GM12878 (cell line): ENCODE measurements at regions not wholly inside any gene's neighbourhood (a gene's known extent, or its start where the extent isn't known, plus 50 kb on each side); places are given as distances from the start of the nearest gene placed in this dataset.

Experiments
- BHLHE40 ChIP-seq, 2 experiments: fragments of 450-650 bp in 1 of 2; IDR thresholded peaks; 2 replicates each; pipeline ENCODE4 v1.6.1; 2011 to 2017; ENCODE audit warnings: low read depth in 2 of 2, borderline replicate concordance in 1 of 2, improper control_type of control experiment in 1 of 2, low read length in 1 of 2, mild to moderate bottlenecking in 1 of 2
- BRCA1 ChIP-seq: IDR thresholded peaks from 2 replicates; pipeline ENCODE4 v1.6.1; 2011; ENCODE audit warnings: low read depth, low read length, improper control_type of control experiment
- CEBPB ChIP-seq, 2 experiments: fragments of 150-350 bp in 1 of 2; IDR thresholded peaks; 2 replicates each; pipeline ENCODE4 v1.6.1; 2012 to 2014; ENCODE audit warnings: low read depth in 2 of 2, low read length in 2 of 2, borderline replicate concordance in 1 of 2, inconsistent platforms in 1 of 2
- CREB1 ChIP-seq: IDR thresholded peaks from 2 replicates; pipeline ENCODE4 v1.6.1; 2012; ENCODE audit warnings: low read depth, mild to moderate bottlenecking, inconsistent platforms
- CREM ChIP-seq: IDR thresholded peaks from 2 replicates; pipeline ENCODE4 v1.6.1; 2014; ENCODE audit warnings: antibody characterized with exemption, low read depth
- E2F4 ChIP-seq: IDR thresholded peaks from 2 replicates; pipeline ENCODE4 v1.6.1; 2012; ENCODE audit warnings: low read depth, low read length, improper control_type of control experiment
- FOXK2 ChIP-seq: fragments of 450-650 bp; IDR thresholded peaks from 2 replicates; pipeline ENCODE4 v1.6.1; 2017; ENCODE audit warnings: mild to moderate bottlenecking, moderate library complexity
- FOXM1 ChIP-seq: IDR thresholded peaks from 2 replicates; pipeline ENCODE4 v1.6.1; 2012; ENCODE audit warnings: low read depth, mild to moderate bottlenecking, inconsistent platforms, low read length, moderate library complexity
- GATAD2B ChIP-seq: fragments of 450-650 bp; conservative IDR thresholded peaks from 2 replicates; pipeline ENCODE4 v1.6.1; 2017; ENCODE audit warnings: low read depth, mild to moderate bottlenecking, moderate library complexity
- IKZF1 ChIP-seq: fragments of 450-650 bp; conservative IDR thresholded peaks from 2 replicates; pipeline ENCODE4 v1.6.1; 2017; ENCODE audit warnings: antibody characterized with exemption, mild to moderate bottlenecking
- IRF3 ChIP-seq: fragments of 450-650 bp; IDR thresholded peaks from 2 replicates; pipeline ENCODE4 v1.6.1; 2014; ENCODE audit warnings: mild to moderate bottlenecking
- MYB ChIP-seq: fragments of 150-350 bp; IDR thresholded peaks from 2 replicates; pipeline ENCODE4 v1.6.1; 2014; ENCODE audit warnings: mild to moderate bottlenecking, low read depth, low read length, borderline replicate concordance
- NFXL1 ChIP-seq: fragments of 450-650 bp; IDR thresholded peaks from 2 replicates; pipeline ENCODE4 v1.6.1; 2017; ENCODE audit warnings: antibody characterized with exemption, mild to moderate bottlenecking, borderline replicate concordance
- NRF1 ChIP-seq: conservative IDR thresholded peaks from 2 replicates; pipeline ENCODE4 v1.6.1; 2011; ENCODE audit warnings: mild to moderate bottlenecking, low read depth, low read length, improper control_type of control experiment
- POLR2A ChIP-seq: IDR thresholded peaks from 2 replicates; pipeline ENCODE4 v1.6.1; 2011; ENCODE audit warnings: low read depth, mild to moderate bottlenecking, low read length
- RELB ChIP-seq: fragments of 450-650 bp; IDR thresholded peaks from 2 replicates; pipeline ENCODE4 v1.6.1; 2017; ENCODE audit warnings: low read depth, mild to moderate bottlenecking, moderate library complexity
- SKIL ChIP-seq: fragments of 450-650 bp; IDR thresholded peaks from 2 replicates; pipeline ENCODE4 v1.6.1; 2017; ENCODE audit warnings: mild to moderate bottlenecking, low read depth, inconsistent platforms; ENCODE audit not compliant: poor library complexity, severe bottlenecking
- SREBF2 ChIP-seq: IDR thresholded peaks from 2 replicates; pipeline ENCODE4 v1.6.1; 2012; ENCODE audit warnings: mild to moderate bottlenecking, low read length
- TBL1XR1 ChIP-seq: IDR thresholded peaks from 2 replicates; pipeline ENCODE4 v1.6.1; 2012; ENCODE audit warnings: low read depth, low read length, improper control_type of control experiment
- ZBTB4 ChIP-seq: fragments of 450-650 bp; formaldehyde crosslinking; IDR thresholded peaks from 2 replicates; pipeline ENCODE4 v1.4.0; 2022; ENCODE audit warnings: mild to moderate bottlenecking, moderate library complexity
- ZNF622 ChIP-seq: fragments of 450-650 bp; IDR thresholded peaks from 2 replicates; pipeline ENCODE4 v1.6.1; 2017; ENCODE audit warnings: mild to moderate bottlenecking, inconsistent platforms
- ZZZ3 ChIP-seq: IDR thresholded peaks from 2 replicates; pipeline ENCODE4 v1.6.1; 2011; ENCODE audit warnings: low read depth; ENCODE audit not compliant: control insufficient read depth, insufficient read length

- TF ChIP-seq IRF3 (no peak), BHLHE40 (IDR thresholded peaks at IDR 0.05; ENCODE audit: borderline replicate concordance in 1 of 2, low read depth in 2 of 2, low read length in 1 of 2) (peak; percentile 53 to 65; a peak in 3 of 4 replicates), TBL1XR1 (peak; percentile 83; the same call in 1 of the 2 replicates), E2F4 (peak; percentile 79), IKZF1 (peak; percentile 93), CREM (peak; percentile 74; the same call in 1 of the 2 replicates), NFXL1 (no peak), SKIL (peak; percentile 86), BRCA1 (no peak), SREBF2 (no peak), ZZZ3 (no peak), ZNF622 (no peak), GATAD2B (peak; percentile 85), CREB1 (0 out of 2 replicates have a peak, but pooled peaks have one; percentile 53), RELB (peak; percentile 89), ZBTB4 (CRISPR knock-in tag) (no peak), FOXK2 (no peak), FOXM1 (peak; percentile 93), POLR2A (peak; percentile 58), NRF1 (no peak), CEBPB (IDR thresholded peaks at IDR 0.05; ENCODE audit: borderline replicate concordance in 1 of 2, low read depth in 2 of 2, low read length in 2 of 2) (no peak), MYB (no peak)
Measured at GRCh38 chr2:181312515-181312927, 144.7 kb upstream of the ITGA4 start (continued).
